MCF 10A (cell line): ENCODE measurements at regions not wholly inside any gene's neighbourhood (a gene's known extent, or its start where the extent isn't known, plus 50 kb on each side); places are given as distances from the start of the nearest gene placed in this dataset.

Source experiments
- BruUV-seq: library from RNA; stranded (reverse); fragments of 400-500 nt; replicated peaks from 2 replicates; lab custom pipeline; 2021; lab: Mats Ljungman, UMichigan
- CTCF ChIA-PET: fragments of 300-600 bp; sonication (Branson Sonifier 250); formaldehyde crosslinking; extraction: SDS; loops from one replicate; lab custom pipeline; 2021; ENCODE audit warnings: antibody characterized with exemption, inconsistent platforms; lab: Yijun Ruan, JAX
- POLR2A ChIA-PET: fragments of 300-600, 350-650 bp; sonication (Branson Sonifier 250); formaldehyde crosslinking; extraction: SDS; loops from one replicate; lab custom pipeline; 2020; ENCODE audit warnings: antibody characterized with exemption, inconsistent platforms; lab: Yijun Ruan, JAX
- DNase-seq: peaks from one replicate; pipeline ENCODE4 v3.0.0-alpha.2; 2018; ENCODE audit not compliant: unreplicated experiment
- H3K27ac Mint-ChIP-seq: one replicate; pipeline ENCODE4 v1.8.0; 2022; ENCODE audit warnings: mild to moderate bottlenecking, low read depth, mixed read lengths; ENCODE audit not compliant: unreplicated experiment
- H3K27me3 Mint-ChIP-seq: one replicate; pipeline ENCODE4 v1.8.0; 2022; ENCODE audit warnings: mixed read lengths; ENCODE audit not compliant: insufficient read depth, unreplicated experiment
- H3K36me3 Mint-ChIP-seq: one replicate; pipeline ENCODE4 v1.8.0; 2022; ENCODE audit warnings: mild to moderate bottlenecking, moderate library complexity, mixed read lengths; ENCODE audit not compliant: insufficient read depth, unreplicated experiment
- H3K4me1 Mint-ChIP-seq: one replicate; pipeline ENCODE4 v1.8.0; 2022; ENCODE audit warnings: mixed read lengths; ENCODE audit not compliant: insufficient read depth, unreplicated experiment
- H3K4me3 Mint-ChIP-seq: one replicate; pipeline ENCODE4 v1.8.0; 2022; ENCODE audit warnings: mild to moderate bottlenecking, moderate library complexity, mixed read lengths; ENCODE audit not compliant: unreplicated experiment
- H3K9me3 Mint-ChIP-seq: one replicate; pipeline ENCODE4 v1.8.0; 2022; ENCODE audit warnings: mixed read lengths; ENCODE audit not compliant: unreplicated experiment
- CTCF ChIP-seq: fragments of 200-600 bp; IDR thresholded peaks from one replicate; pipeline ENCODE4 v1.8.0; 2022; ENCODE audit warnings: antibody characterized with exemption, mild to moderate bottlenecking; ENCODE audit not compliant: unreplicated experiment
- intact Hi-C: fragments of 100-400 bp; cut with micrococcal nuclease; formaldehyde crosslinking; loops from 2 replicates; pipeline ENCODE4 v1.14.1; 2022

- no peaks in the 10 kb centered on the region for H3K36me3 Mint-ChIP-seq
- POLR2A ChIA-PET, result no interaction called here
- CTCF ChIA-PET, result no interaction called here
- BruUV-seq, result no TSS peak
- H3K4me3 Mint-ChIP-seq, result no peak overlapping the region
- H3K4me1 Mint-ChIP-seq, result no peaks in the 10 kb centered on the region
- no peak overlapping the region for H3K27ac Mint-ChIP-seq
- intact Hi-C loops, result no loop called here
- no peaks in the 10 kb centered on the region for H3K27me3 Mint-ChIP-seq
- TF ChIP-seq CTCF, result no peak
- peaks cover 26% of the 10 kb centered on the region for H3K9me3 Mint-ChIP-seq
- no peak for DNase-seq
These were observed 190.0 kb upstream of the MGMT start for GRCh38 chr10:129277084-129277483.

- ChIA-PET CTCF (no interaction called here), POLR2A (no interaction called here)
- no peak for DNase-seq
- no peak overlapping the region for H3K4me3 Mint-ChIP-seq
- no peak overlapping the region for H3K27ac Mint-ChIP-seq
- no TSS peak for BruUV-seq
- peaks cover 28% of the 10 kb centered on the region for H3K9me3 Mint-ChIP-seq
- no peak for TF ChIP-seq CTCF
- H3K27me3 Mint-ChIP-seq, result no peaks in the 10 kb centered on the region
- intact Hi-C loops, result no loop called here
- H3K36me3 Mint-ChIP-seq, result no peaks in the 10 kb centered on the region
- H3K4me1 Mint-ChIP-seq, result no peaks in the 10 kb centered on the region
These were observed 189.2 kb upstream of the MGMT start for GRCh38 chr10:129277841-129278240.

- intact Hi-C loops, result no loop called here
- H3K4me1 Mint-ChIP-seq, result no peaks in the 10 kb centered on the region
- TF ChIP-seq CTCF, result no peak
- no peaks in the 10 kb centered on the region for H3K36me3 Mint-ChIP-seq
- peaks cover 28% of the 10 kb centered on the region for H3K9me3 Mint-ChIP-seq
- H3K4me3 Mint-ChIP-seq, result no peak overlapping the region
- DNase-seq, result no peak
- ChIA-PET CTCF (interaction anchor here (0.6 kb wide), 1 partner anchor 77 kb away, joined by 3 read pairs; no protein-coding TSS in a partner anchor), POLR2A (no interaction called here)
- no peak overlapping the region for H3K27ac Mint-ChIP-seq
- BruUV-seq, result no TSS peak
- H3K27me3 Mint-ChIP-seq, result no peaks in the 10 kb centered on the region
These were observed 188.4 kb upstream of the MGMT start for GRCh38 chr10:129278686-129279085.

- no peaks in the 10 kb centered on the region for H3K27me3 Mint-ChIP-seq
- intact Hi-C loops, result no loop called here
- no peak overlapping the region for H3K4me3 Mint-ChIP-seq
- CTCF ChIA-PET, result interaction anchor here (0.6 kb wide), 1 partner anchor 65 kb away, joined by 3 read pairs; no protein-coding TSS in a partner anchor
- POLR2A ChIA-PET, result no interaction called here
- TF ChIP-seq CTCF, result no peak
- H3K36me3 Mint-ChIP-seq, result no peaks in the 10 kb centered on the region
- H3K27ac Mint-ChIP-seq, result no peak overlapping the region
- BruUV-seq, result no TSS peak
- H3K4me1 Mint-ChIP-seq, result no peaks in the 10 kb centered on the region
- H3K9me3 Mint-ChIP-seq, result peaks cover 28% of the 10 kb centered on the region
- no peak for DNase-seq
These were observed 187.4 kb upstream of the MGMT start for GRCh38 chr10:129279446-129280154.
